NCI-H82 (cell line): ENCODE measurements at regions not wholly inside any gene's neighbourhood (a gene's known extent, or its start where the extent isn't known, plus 50 kb on each side); places are given as distances from the start of the nearest gene placed in this dataset.
"Not testable (repeated sequence)": the region's sequence is repeated elsewhere in the genome, so short reads cannot be mapped to it uniquely, and the experiment has no call there.

ENCODE experiments used
- DNase-seq: peaks from one replicate; lab custom pipeline; 2025; lab: John Stamatoyannopoulos, UW

GRCh38 chr9:82722561-82722960 is 340.4 kb downstream of the RASEF start:
- DNase-seq: peak; percentile 1

DNA sequence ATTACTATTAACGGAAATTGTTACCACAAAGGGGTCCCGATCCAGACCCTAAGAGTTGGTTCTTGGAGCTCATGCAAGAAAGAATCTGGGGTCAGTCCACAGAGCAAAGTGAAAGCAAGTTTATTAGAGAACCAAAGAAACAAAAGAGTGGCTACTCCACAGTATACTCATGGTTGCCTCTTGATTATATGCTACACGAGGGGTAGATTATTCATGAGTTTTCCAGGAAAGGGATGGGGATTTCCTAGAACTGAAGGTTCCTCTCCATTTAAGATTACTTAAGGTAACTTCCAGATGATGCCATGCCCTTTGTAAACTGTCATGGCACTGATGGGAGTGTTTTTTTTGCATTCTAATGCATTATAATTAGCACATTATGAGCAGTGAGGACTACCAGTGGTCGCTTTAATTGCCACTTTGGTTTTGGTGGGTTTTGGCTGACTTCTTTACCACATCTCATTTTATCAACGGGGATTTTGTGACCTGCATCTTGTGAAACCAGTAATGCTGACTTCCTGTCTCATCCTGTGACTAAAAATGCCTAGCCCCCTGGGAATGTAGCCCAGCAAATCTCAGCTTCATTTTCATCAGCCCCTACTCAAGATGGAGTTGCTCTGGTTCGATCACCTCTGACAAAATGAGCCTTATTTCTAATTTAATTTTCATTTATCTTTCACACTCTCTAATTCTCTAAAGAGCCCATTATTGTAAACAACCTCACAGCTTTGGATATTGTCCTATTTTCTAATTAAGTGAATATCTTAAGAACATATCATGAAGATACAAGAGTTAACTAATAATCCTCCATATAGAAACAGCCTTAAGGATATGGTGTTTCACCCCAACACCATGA is 336.3 kb downstream of the RASEF start:
- no peak for DNase-seq

DNA sequence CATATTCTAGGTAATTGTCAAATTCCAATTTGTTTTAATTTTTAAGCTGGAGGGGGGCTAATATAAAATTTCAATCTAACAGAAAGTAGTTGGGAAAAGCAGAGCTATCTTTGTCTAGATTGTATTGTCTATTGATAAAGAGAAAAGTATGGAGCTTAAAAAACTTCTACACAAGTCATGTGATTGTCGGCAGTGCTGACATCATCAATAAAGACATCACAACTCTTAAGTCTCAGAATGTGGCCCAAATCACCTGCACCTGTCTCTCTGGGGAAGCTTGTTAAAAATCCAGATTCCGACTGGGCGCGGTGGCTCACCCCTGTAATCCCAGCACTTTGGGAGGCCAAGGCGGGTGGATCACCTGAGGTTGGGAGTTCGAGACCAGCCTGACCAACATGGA is 333.8 kb downstream of the RASEF start:
- DNase-seq: no peak

DNA sequence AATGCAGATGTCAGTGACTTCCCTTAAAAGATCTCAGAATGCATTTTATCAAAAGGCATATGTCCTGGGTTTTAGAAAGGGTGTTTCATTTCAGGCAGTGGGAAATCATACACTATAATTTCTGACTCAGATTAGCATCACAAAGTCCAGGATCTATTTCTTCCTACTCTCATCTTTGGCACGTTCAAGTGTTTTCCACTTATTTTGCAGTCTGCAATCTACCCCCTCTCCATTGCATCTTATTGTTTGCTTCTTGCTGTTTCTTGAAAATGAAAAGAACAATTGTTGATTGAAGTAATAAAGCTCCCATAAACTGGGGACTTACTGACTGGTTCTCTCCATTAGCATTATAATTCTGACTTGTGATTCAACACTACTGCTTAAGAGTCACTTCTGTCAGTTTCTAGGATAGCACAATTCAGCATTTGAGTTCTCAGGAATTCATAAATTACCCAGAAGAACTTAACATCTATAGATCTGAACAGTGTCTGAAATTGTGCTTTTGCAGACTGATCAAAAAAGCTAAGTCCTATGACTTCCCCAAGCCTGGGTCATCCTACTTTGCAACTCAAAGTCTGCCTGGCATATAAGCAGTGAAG is 332.9 kb downstream of the RASEF start:
- DNase-seq: no peak

DNA sequence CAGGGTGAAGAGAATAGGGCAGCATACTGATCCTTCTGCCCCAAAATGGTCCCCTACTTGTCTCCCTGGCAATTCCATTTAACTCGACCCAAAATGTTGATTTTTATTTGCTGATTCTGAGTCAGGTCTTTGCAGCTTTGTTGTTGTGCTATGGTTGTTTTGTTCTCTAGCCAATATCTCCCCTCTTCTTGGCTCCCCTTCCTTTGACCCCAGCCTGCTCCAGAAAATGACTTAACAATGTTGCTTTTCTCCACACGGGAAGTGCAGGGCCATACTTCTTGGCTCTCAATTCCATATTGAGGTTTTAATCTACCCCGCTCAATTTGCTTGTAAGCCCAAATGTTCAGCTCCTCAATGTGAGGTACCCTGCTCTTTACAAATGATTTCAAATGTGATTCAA is 330.0 kb downstream of the RASEF start:
- DNase-seq: no peak

DNA sequence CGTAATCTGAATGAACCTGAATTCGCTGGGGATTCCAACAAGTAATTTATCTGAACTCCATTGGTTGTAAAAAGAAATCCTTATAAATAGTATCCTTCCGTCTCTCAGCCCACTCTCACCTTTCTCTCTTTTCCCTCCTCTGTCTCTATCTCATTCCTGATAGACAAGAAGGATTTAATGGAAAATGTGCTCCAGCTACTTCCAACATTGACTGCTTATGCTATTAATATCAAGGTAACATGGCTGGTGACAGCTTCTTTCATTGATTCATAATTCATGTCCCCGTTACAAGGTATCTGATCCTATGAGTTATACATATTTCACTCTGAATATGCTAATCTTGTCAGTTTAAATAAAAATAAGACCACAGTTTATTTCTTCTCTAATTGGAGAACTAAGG is 326.8 kb downstream of the RASEF start:
- no peak for DNase-seq

DNA sequence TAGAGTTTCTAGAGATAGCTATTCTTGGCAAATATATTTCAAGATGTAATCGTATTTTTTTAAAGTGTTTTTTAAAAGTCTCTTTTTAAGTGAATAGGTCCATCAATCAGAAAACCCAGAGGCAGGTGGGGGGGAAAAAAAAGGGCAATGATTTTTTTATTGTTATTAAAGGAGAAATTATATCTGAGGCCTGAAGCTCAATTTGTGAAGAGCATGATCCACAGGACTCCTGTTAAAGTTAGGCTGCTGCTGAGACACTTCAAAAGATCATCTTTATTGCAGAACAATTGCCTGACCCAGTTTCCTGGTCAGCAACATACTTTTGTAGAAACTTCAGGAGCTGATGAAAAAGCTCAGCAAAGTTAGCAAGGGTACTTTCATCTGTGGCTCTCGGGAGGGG is 326.2 kb downstream of the RASEF start:
- no peak for DNase-seq

DNA sequence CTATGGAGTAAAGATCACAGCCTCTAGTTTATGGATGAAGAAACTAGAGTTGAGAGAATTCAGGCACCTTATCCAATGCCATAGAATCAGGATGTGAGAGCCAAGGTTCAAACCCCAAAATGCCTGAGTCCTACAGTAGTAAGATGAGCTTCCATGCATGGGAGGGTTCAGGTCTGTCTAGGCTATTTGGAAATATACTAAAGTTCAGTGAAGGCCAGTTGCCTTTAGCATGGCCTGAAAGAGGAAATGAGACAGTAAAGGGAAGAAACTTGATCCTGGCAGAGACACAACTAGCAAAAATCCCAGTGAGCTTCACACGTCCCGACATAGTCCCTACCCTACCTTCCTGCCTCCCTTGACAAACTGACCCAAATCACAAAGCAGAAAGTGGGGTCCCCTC is 317.0 kb downstream of the RASEF start:
- DNase-seq: no peak

DNA sequence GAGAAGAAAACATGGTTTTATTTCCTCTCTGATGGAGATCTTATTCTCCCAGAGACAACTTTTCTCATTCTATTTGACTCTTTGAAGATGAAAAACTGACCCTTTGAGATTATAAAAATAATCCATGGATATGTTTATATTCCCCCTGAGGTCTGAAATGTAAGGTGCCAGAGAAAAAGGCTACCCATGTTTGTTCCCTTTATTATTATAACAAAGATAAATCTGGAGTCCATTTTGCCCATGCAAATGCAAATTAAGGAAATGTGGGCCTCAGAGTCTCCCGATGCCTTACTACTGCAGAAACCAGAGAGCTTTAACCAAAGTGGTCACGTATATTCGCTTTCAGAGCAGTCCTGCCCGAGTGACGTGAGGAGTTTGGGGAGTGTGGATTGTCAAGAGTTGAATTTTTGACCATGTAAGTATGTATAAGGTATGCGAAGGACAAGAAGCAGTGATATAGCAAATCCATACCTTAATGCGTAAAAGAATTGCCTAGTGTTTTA is 312.5 kb downstream of the RASEF start:
- no peak for DNase-seq

DNA sequence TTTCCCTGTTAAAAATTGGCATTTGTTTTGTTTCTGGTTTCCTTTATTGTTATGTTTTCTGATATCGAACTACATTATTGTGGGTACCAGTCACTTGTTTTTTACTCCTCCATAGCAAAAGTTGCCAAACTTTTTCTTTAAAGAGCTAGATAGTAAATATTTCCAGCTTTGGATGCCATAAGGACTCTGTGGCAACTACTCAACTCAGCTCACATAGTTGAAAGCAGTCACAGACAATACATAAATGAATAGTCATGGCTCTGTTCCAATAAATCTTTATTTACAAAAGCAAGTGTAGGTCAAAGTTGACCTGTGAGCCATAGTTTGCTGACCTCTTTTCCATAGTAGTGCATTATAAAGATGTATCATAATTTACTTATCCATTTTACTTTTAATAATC is 305.0 kb downstream of the RASEF start:
- DNase-seq: no peak

- no peak for DNase-seq
Measured at GRCh38 chr9:82761027-82761426, 301.9 kb downstream of the RASEF start.

DNA sequence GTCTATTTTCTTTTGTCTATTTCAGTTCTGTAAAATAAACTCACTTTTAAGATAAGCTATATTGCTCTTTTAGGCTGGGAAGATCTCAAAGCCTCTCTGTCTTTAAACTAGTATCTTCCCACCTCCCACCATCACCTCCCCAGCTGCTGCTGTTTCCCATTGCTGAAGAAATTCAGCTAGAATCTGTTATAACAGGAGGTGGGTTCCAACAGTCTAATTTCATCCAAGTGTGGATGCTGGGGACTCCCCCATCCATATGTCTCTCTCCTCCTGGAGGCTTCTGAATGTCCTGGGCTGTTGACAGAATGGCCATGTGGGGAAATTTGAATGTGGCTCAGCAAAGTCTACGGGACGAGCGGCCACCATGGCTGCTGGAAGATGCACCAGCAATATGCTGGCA is 301.0 kb downstream of the RASEF start:
- no peak for DNase-seq

GRCh38 chr9:82763656-82764055 is 299.3 kb downstream of the RASEF start:
- peak; percentile 57 for DNase-seq

DNA sequence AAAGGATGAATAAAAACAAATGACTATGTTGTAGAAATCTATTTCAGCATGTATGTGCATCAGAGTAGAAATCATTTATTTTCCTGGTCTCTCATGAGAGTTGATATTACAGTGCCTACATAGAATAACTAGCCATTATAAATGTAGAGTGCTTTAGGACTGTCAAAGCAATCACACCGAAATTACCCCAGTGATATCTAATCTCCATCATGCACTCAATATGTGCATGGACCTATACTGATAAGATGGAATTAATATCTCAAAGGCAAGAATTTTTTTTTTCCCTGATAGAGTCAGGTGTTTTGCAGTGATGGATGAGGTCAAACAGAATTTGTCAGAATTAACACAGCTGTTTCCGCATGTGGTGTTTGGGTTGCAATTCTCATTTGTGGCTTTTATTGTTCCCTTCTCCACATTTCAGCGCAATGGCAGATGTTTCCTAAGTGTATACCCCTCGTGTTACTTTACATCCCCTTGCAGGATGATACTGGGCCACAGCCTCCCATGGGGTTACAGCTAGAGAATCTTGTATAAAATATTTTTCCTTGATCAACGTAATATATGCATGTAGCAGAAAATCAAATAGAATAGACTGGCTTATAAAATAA is 298.8 kb downstream of the RASEF start:
- DNase-seq: no peak

- not testable (repeated sequence) for DNase-seq
Measured at GRCh38 chr9:82774707-82775231, 288.2 kb downstream of the RASEF start.

DNA sequence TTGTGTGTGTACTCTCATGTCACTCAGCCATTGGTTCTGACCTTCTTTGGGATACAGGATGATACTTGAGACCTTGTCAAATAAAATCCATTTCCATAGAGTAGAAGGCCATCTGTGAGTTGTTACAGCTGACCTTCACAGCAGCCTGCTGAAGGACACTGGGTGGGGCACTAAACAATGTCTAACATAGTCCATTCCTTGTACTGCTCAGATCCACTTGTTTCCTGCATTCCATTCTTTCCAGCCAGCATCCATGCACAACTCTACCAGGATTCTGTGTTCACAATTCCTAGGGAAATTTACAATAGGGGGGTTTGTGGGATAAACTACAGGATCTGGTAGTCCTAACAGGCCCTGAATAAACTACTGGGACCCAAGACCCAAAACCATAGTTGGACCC is 286.4 kb downstream of the RASEF start:
- no peak for DNase-seq

- DNase-seq: peak; percentile 66
Measured at GRCh38 chr9:82777366-82777765, 285.6 kb downstream of the RASEF start.

GRCh38 chr9:82778923-82779322 is 284.0 kb downstream of the RASEF start:
- DNase-seq: not testable (repeated sequence)

DNA sequence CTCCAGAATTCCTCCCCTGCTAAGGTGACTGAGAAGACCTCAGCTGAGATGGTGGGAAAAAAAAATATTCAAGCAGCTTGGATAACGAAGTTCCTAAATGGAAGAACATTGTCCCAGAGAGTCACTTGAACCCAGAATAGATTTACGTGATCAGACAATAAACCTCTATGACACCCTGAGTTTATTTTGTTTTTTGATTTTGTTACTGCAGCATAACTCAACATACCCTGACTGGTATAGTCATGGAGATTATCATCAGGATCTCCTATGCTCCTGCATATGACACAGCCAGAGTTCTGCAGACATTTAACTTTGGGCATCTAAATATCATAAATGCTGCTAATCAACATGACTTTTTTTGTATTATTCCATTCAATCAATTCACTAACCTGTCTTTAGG is 282.9 kb downstream of the RASEF start:
- DNase-seq: no peak

DNA sequence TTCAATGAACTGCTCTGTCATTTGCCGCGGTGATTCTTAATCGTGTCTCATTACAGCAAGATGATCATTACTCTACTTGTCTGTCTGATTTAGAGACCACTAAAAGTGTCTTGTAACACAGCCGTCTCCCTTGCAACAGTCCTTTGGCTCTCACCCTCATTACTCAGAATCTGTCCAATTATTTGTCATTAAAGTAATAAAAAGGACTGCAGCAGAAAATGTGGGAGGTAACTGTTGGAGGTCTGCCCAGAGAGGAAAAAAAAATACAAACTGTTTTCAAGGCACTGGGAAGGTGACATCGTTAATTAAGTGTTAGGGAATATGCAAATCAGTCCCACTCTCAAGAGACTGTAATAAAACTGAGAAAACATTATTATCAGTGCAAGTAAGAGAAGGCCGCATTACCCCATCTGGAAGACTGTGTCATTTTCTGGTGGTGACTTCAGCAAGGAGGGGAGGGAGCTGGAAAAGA is 281.0 kb downstream of the RASEF start:
- peak; percentile 28 for DNase-seq

DNA sequence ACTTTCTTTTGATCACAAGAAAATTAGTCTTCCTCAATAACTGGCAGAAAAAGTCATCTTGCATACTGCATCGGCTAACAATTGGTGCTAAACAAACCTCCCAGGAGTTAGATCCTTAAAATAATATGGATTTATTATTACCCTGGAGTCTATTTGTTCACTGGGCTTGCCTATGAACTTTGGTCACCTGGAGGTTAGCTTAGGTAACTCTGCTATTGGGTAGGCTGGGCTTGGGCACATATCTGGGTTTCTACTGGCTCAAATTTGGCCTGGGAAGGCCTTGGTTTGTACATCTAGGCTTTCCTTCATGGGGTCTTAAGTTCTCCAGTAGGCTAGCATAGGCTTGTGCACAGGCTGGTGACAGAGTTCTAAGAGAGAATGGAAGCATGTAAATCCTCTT is 279.9 kb downstream of the RASEF start:
- no peak for DNase-seq

- no peak for DNase-seq
Measured at GRCh38 chr9:82784589-82784988, 278.4 kb downstream of the RASEF start.
